GM19351 (cell line): ENCODE measurements at regions not wholly inside any gene's neighbourhood (a gene's known extent, or its start where the extent isn't known, plus 50 kb on each side); places are given as distances from the start of the nearest gene placed in this dataset.
A peak's percentile ranks its signal among the peaks of the same experiment; 100 is the strongest.
"Not testable (repeated sequence)": the region's sequence is repeated elsewhere in the genome, so short reads cannot be mapped to it uniquely, and the experiment has no call there.

Experiments
- ATAC-seq: cut with Tn5 transposase; IDR thresholded peaks from one replicate; pipeline ENCODE4 v1.9.1; 2021; ENCODE audit warnings: mild to moderate bottlenecking, moderate library complexity; ENCODE audit not compliant: unreplicated experiment

GRCh38 chr3:90054311-90054710 is 946.9 kb downstream of the EPHA3 start:
- ATAC-seq = no peak

DNA sequence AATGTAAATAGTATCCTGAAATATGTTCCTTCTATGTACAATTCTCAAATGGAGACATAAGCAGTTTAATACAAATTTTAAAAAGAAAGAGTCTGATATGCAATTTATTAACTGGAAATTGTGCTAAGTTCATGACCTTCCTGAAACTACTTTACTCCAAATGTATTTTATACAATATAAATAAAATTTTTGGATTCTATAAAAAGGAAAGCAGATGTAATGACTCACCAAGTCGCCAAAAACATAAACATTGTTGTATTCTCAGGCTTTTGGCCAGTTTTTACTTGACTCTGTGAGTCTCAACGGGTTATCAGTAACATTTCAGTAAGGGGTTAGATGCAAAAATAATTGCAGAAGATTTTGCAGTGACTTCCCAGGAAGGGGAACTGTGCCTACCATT is 948.2 kb downstream of the EPHA3 start:
- ATAC-seq = no peak

- ATAC-seq = no peak
These were observed 949.0 kb downstream of the EPHA3 start for GRCh38 chr3:90056281-90057032.

- no peak for ATAC-seq
These were observed 954.6 kb downstream of the EPHA3 start for GRCh38 chr3:90062016-90062415.

GRCh38 chr3:90062631-90063200 is 955.3 kb downstream of the EPHA3 start:
- no peak for ATAC-seq

DNA sequence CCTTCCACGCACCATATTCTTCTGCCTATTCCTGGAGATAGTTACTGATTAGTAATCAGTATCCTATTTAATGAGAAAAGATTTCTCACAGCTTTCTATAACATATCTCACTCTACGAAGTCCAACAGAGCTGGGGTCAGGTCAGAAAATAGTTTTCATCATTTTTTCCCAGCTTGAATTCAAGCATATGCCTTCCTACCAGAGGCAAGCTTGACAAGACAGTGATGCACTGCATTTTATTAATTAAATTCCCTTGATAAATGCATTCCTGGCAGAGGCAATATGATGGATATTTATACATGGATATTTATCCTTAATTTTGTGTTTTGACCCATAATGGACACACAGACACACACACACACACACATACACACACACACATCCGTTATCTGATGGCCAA is 961.4 kb downstream of the EPHA3 start:
- ATAC-seq = no peak

- ATAC-seq = no peak
These were observed 962.3 kb downstream of the EPHA3 start for GRCh38 chr3:90069748-90070147.

- ATAC-seq = no peak
These were observed 968.7 kb downstream of the EPHA3 start for GRCh38 chr3:90076136-90076535.

- ATAC-seq = no peak
These were observed 973.6 kb downstream of the EPHA3 start for GRCh38 chr3:90080988-90081387.

- not testable (repeated sequence) for ATAC-seq
These were observed 978.9 kb downstream of the EPHA3 start for GRCh38 chr3:90086297-90086696.

DNA sequence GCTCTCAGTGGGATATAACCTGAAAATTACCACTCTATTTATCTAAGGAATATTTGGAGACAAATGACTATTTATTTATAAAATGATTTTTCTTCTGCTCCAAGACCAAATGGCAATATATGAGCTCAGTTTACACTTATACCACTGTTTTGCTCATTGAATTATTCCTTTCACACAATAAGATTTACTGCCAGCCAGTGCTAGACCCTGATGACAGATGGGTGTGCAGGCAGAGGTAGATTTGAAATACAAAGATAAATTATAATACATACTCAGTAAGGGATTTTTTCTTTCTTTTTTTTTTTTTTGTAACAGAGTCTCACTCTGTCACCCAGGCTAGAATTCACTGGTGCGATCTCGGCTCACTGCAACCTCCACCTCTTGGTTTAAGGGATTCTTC is 980.3 kb downstream of the EPHA3 start:
- ATAC-seq = no peak

DNA sequence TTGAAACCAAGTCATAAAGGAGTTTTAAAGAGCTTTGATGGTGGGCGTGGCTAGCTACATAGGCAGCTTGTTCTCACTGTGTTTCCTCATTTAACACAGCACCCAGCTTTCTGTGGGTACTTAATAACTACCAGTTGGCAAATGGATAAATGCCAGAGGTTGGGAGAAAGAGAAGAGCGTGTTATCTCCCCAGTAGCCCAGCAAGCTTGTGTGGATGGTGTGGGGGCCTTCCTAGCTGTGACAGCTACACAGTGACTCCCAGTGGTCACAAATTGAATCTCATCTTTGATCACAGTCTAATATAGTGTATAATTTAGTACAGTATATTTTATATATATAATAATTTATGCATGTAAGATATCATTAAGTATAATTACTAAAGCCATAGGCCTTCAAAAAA is 984.1 kb downstream of the EPHA3 start:
- ATAC-seq = peak; percentile 81

DNA sequence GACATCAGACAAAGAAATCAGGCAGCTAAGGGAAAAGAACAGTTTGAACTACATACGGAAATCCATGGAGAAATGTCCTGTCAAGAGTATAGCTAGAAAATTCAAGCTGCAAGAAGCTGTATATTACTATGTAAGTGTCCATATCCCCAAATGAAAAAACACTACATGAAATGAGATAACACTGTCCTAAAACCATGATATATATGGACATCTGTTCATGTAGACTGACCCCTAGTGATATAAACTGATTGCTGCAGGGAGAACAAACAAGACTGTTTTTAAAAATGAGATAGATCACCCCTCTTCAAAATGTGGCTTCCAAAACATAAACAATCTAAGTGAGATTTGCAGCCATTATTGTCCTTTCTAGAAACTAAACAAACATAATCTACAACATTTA is 985.6 kb downstream of the EPHA3 start:
- peak; percentile 50 for ATAC-seq

GRCh38 chr3:90095811-90096210 is 988.4 kb downstream of the EPHA3 start:
- ATAC-seq = no peak

GRCh38 chr3:90099493-90099892 is 992.1 kb downstream of the EPHA3 start:
- no peak for ATAC-seq

GRCh38 chr3:90102146-90102545 is 994.7 kb downstream of the EPHA3 start:
- ATAC-seq = no peak

- ATAC-seq = no peak
These were observed 1013.9 kb downstream of the EPHA3 start for GRCh38 chr3:90121326-90121725.

DNA sequence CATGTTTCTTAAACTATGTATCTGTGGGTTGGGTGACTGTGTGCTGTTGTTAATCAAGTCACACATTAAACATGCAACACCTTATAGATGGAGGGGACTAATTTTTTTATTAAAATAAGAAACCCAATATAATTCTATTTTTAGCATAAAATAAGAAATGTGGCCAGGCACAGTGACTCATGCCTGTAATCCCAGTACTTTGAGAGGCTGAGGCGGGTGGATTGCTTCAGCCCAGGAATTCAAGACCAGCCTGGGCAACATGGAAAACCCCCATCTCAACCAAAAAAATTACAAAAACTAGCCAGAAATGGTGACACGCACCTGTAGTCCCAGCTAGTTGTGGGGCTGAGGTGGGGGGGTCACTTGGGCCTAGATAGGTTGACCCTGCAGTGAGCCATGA is 1021.0 kb downstream of the EPHA3 start:
- ATAC-seq = no peak

- no peak for ATAC-seq
These were observed 1022.3 kb downstream of the EPHA3 start for GRCh38 chr3:90129730-90130129.

DNA sequence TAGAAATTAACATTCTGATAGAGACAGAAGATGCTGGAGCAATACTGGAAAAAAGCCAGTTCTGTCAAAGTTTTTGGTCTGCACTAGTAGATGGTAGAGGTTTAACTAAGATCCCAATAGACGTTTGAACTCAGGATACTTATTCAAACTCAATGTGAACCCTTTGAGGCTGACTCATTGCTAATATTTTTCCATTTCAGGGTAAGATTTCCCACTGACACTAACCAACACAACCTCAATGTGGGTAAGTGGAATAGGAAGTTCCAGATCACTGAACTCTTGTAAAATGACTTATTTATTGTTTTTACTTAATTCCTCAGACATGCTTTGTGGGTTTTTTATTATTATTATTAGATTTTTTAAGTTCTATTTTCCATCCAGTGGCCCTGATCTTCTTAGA is 1024.8 kb downstream of the EPHA3 start:
- no peak for ATAC-seq

DNA sequence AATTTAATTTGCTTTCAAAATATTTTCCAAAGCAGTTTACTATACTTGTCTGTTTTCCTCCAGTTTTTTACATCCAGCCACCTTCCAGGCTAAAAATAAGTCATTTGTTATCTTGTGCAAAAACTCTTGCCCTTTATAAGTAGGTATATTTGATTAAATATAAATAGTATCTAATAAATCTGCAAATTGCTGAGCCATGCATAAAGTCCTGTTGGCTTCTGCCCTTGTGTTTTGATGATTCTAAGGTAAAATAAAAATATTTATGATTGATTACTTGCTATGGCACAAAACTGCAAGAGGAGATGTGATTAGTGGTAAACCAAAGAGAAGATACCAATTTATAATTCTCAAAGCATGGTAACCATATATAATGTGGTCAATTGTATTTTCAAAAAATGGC is 1026.7 kb downstream of the EPHA3 start:
- ATAC-seq = no peak

- ATAC-seq = no peak
These were observed 1029.2 kb downstream of the EPHA3 start for GRCh38 chr3:90136456-90137191.
